WTC11 (cell line): ENCODE measurements at regions not wholly inside any gene's neighbourhood (a gene's known extent, or its start where the extent isn't known, plus 50 kb on each side); places are given as distances from the start of the nearest gene placed in this dataset.

Experiments used
- ATAC-seq: fragments of 200-7000 bp; cut with Tn5 transposase; 2 replicates; pipeline ENCODE4 v1.10.0; 2021; ENCODE audit warnings: mild to moderate bottlenecking, moderate library complexity
- CTCF ChIA-PET: fragments of 300-600 bp; sonication (Branson Sonifier 250); formaldehyde crosslinking; loops from one replicate; lab custom pipeline; 2021; ENCODE audit warnings: antibody characterized with exemption; lab: Charles Lee
- POLR2A ChIA-PET: fragments of 350-600 bp; sonication (Branson Sonifier 250); formaldehyde crosslinking; loops from one replicate; lab custom pipeline; 2021; ENCODE audit warnings: antibody characterized with exemption; lab: Charles Lee
- DNase-seq: peaks from one replicate; pipeline ENCODE4 v3.0.0; 2021; ENCODE audit warnings: low spot score
- H3K27ac Mint-ChIP-seq: 2 replicates; pipeline ENCODE4 v1.8.0; 2021; ENCODE audit warnings: mixed read lengths
- H3K27me3 Mint-ChIP-seq: 2 replicates; pipeline ENCODE4 v1.8.0; 2021; ENCODE audit warnings: low read depth, mild to moderate bottlenecking, moderate library complexity, mixed read lengths
- H3K36me3 Mint-ChIP-seq: 2 replicates; pipeline ENCODE4 v1.8.0; 2021; ENCODE audit warnings: mixed read lengths
- H3K4me1 Mint-ChIP-seq: 2 replicates; pipeline ENCODE4 v1.8.0; 2022; ENCODE audit warnings: mixed read lengths
- H3K4me3 Mint-ChIP-seq: 2 replicates; pipeline ENCODE4 v1.8.0; 2021; ENCODE audit warnings: mild to moderate bottlenecking, moderate library complexity, mixed read lengths
- H3K9me3 Mint-ChIP-seq: 2 replicates; pipeline ENCODE4 v1.8.0; 2021; ENCODE audit warnings: mixed read lengths
- ATF2 ChIP-seq: sonication (generic); formaldehyde crosslinking; IDR thresholded peaks from 2 replicates; pipeline ENCODE4 v1.8.1; 2022; ENCODE audit warnings: low read depth, missing genetic modification reagents, borderline replicate concordance
- ATF3 ChIP-seq: sonication (generic); formaldehyde crosslinking; conservative IDR thresholded peaks from 2 replicates; pipeline ENCODE4 v1.8.1; 2022; ENCODE audit warnings: mild to moderate bottlenecking, missing genetic modification reagents
- CBFB ChIP-seq: sonication (generic); formaldehyde crosslinking; IDR thresholded peaks from 2 replicates; pipeline ENCODE4 v1.8.1; 2022; ENCODE audit warnings: mild to moderate bottlenecking, low read depth, missing genetic modification reagents
- CREM ChIP-seq: sonication (generic); formaldehyde crosslinking; IDR thresholded peaks from 2 replicates; pipeline ENCODE4 v1.8.1; 2022; ENCODE audit warnings: mild to moderate bottlenecking, missing genetic modification reagents, moderate library complexity
- E2F4 ChIP-seq: sonication (generic); formaldehyde crosslinking; IDR thresholded peaks from 2 replicates; pipeline ENCODE4 v1.8.1; 2022; ENCODE audit warnings: low read depth, mild to moderate bottlenecking, moderate library complexity, missing genetic modification reagents, borderline replicate concordance
- EMX1 ChIP-seq: fragments of 250-450 bp; sonication (Bioruptor Pico); IDR thresholded peaks from 2 replicates; pipeline ENCODE4 v1.8.0; 2021; ENCODE audit warnings: mild to moderate bottlenecking
- ESRRA ChIP-seq: sonication (generic); formaldehyde crosslinking; IDR thresholded peaks from 2 replicates; pipeline ENCODE4 v1.8.1; 2022; ENCODE audit warnings: mild to moderate bottlenecking, missing genetic modification reagents, borderline replicate concordance
- FOXJ3 ChIP-seq: sonication (generic); formaldehyde crosslinking; IDR thresholded peaks from 2 replicates; pipeline ENCODE4 v1.9.0; 2021; ENCODE audit warnings: missing genetic modification reagents, mild to moderate bottlenecking, borderline replicate concordance
- FOXP1 ChIP-seq: sonication (generic); formaldehyde crosslinking; IDR thresholded peaks from 2 replicates; pipeline ENCODE4 v1.8.0; 2022; ENCODE audit warnings: missing genetic modification reagents, mild to moderate bottlenecking, moderate library complexity, borderline replicate concordance
- GRHL2 ChIP-seq: fragments of 250-450 bp; sonication (Bioruptor Pico); IDR thresholded peaks from 2 replicates; pipeline ENCODE4 v1.8.0; 2022; ENCODE audit warnings: mild to moderate bottlenecking, moderate library complexity; ENCODE audit not compliant: insufficient replicate concordance, severe bottlenecking
- GTF2I ChIP-seq: fragments of 250-450 bp; sonication (Bioruptor Pico); conservative IDR thresholded peaks from 2 replicates; pipeline ENCODE4 v1.4.0; 2021; ENCODE audit warnings: mild to moderate bottlenecking
- HMGA2 ChIP-seq: fragments of 250-450 bp; sonication (Bioruptor Pico); IDR thresholded peaks from 2 replicates; pipeline ENCODE4 v1.4.0; 2021; ENCODE audit warnings: mild to moderate bottlenecking, moderate library complexity
- JUN ChIP-seq: sonication (generic); formaldehyde crosslinking; IDR thresholded peaks from 2 replicates; pipeline ENCODE4 v1.8.0; 2023; ENCODE audit warnings: mild to moderate bottlenecking, missing genetic modification reagents
- NR3C1 ChIP-seq: sonication (generic); formaldehyde crosslinking; conservative IDR thresholded peaks from 2 replicates; pipeline ENCODE4 v1.8.1; 2023; ENCODE audit warnings: low read depth, mild to moderate bottlenecking, missing genetic modification reagents
- USF1 ChIP-seq: sonication (generic); formaldehyde crosslinking; IDR thresholded peaks from 2 replicates; pipeline ENCODE4 v1.8.0; 2022; ENCODE audit warnings: mild to moderate bottlenecking, missing genetic modification reagents
- ZNF281 ChIP-seq: sonication (generic); formaldehyde crosslinking; IDR thresholded peaks from 2 replicates; pipeline ENCODE4 v1.8.0; 2023; ENCODE audit warnings: mild to moderate bottlenecking, missing genetic modification reagents
- ZNF317 ChIP-seq: sonication (generic); formaldehyde crosslinking; IDR thresholded peaks from 2 replicates; pipeline ENCODE4 v1.8.1; 2023; ENCODE audit warnings: low read depth, mild to moderate bottlenecking, moderate library complexity, missing genetic modification reagents, borderline replicate concordance
- ZNF416 ChIP-seq: fragments of 250-450 bp; sonication (Bioruptor Pico); IDR thresholded peaks from 2 replicates; pipeline ENCODE4 v1.9.0; 2021; ENCODE audit warnings: mild to moderate bottlenecking, inconsistent platforms
- ZNF423 ChIP-seq: fragments of 250-450 bp; sonication (Bioruptor Pico); IDR thresholded peaks from 2 replicates; pipeline ENCODE4 v2.1.2; 2022; ENCODE audit warnings: mild to moderate bottlenecking, moderate library complexity
- TF ChIP-seq, protein P1 (sequence below): sonication (generic); formaldehyde crosslinking; IDR thresholded peaks from 2 replicates; pipeline ENCODE4 v1.8.1; 2022; ENCODE audit warnings: missing genetic modification reagents, borderline replicate concordance
- TF ChIP-seq, protein P2 (sequence below): sonication (generic); formaldehyde crosslinking; IDR thresholded peaks from 2 replicates; pipeline ENCODE4 v1.8.1; 2023; ENCODE audit warnings: mild to moderate bottlenecking, missing genetic modification reagents, moderate library complexity
- TF ChIP-seq, protein P3 (sequence below): sonication (generic); formaldehyde crosslinking; IDR thresholded peaks from 2 replicates; pipeline ENCODE4 v1.8.0; 2022; ENCODE audit warnings: mild to moderate bottlenecking, missing genetic modification reagents

- peaks cover 5% of the 10 kb centered on the region for H3K36me3 Mint-ChIP-seq
- no peaks in the 10 kb centered on the region; the same call in 1 of the 2 replicates for H3K27me3 Mint-ChIP-seq
- ChIA-PET CTCF (no interaction called here), POLR2A (no interaction called here)
- no peak for DNase-seq
- no peak overlapping the region for H3K27ac Mint-ChIP-seq
- no peak for ATAC-seq
- 0 out of 2 replicates have a peak, but pooled peaks cover 3% of the 10 kb centered on the region for H3K4me1 Mint-ChIP-seq
- H3K9me3 Mint-ChIP-seq: peaks cover 11% of the 10 kb centered on the region
- no peak overlapping the region for H3K4me3 Mint-ChIP-seq
- TF ChIP-seq HMGA2 (no peak), ZNF416 (CRISPR knock-in tag) (no peak), ZNF423 (CRISPR knock-in tag) (no peak), EMX1 (no peak), CBFB (CRISPR knock-in tag) (no peak), GTF2I (CRISPR knock-in tag) (no peak), ATF3 (CRISPR knock-in tag) (no peak), ZNF281 (CRISPR knock-in tag) (no peak), ZNF317 (no peak), E2F4 (no peak), NR3C1 (CRISPR knock-in tag) (no peak), CREM (CRISPR knock-in tag) (no peak), ESRRA (no peak), FOXJ3 (CRISPR knock-in tag) (no peak)
- TF ChIP-seq, protein P1, sequence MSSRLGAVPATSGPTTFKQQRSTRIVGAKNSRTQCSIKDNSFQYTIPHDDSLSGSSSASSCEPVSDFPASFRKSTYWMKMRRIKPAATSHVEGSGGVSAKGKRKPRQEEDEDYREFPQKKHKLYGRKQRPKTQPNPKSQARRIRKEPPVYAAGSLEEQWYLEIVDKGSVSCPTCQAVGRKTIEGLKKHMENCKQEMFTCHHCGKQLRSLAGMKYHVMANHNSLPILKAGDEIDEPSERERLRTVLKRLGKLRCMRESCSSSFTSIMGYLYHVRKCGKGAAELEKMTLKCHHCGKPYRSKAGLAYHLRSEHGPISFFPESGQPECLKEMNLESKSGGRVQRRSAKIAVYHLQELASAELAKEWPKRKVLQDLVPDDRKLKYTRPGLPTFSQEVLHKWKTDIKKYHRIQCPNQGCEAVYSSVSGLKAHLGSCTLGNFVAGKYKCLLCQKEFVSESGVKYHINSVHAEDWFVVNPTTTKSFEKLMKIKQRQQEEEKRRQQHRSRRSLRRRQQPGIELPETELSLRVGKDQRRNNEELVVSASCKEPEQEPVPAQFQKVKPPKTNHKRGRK (CRISPR knock-in tag): no peak
- TF ChIP-seq, protein P2, sequence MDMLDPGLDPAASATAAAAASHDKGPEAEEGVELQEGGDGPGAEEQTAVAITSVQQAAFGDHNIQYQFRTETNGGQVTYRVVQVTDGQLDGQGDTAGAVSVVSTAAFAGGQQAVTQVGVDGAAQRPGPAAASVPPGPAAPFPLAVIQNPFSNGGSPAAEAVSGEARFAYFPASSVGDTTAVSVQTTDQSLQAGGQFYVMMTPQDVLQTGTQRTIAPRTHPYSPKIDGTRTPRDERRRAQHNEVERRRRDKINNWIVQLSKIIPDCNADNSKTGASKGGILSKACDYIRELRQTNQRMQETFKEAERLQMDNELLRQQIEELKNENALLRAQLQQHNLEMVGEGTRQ: no peak
Observed at GRCh38 chr4:163245044-163245728, 78.5 kb upstream of the NAF1 start.

GRCh38 chr4:163243297-163243981 lies 76.7 kb upstream of the NAF1 start:
- no peaks in the 10 kb centered on the region; the same call in 1 of the 2 replicates for H3K27me3 Mint-ChIP-seq
- CTCF ChIA-PET: no interaction called here
- H3K9me3 Mint-ChIP-seq: no peaks in the 10 kb centered on the region
- ATAC-seq (no peak), DNase-seq (no peak)
- 0 out of 2 replicates have a peak, but pooled peaks cover 3% of the 10 kb centered on the region for H3K4me1 Mint-ChIP-seq
- POLR2A ChIA-PET: no interaction called here
- H3K4me3 Mint-ChIP-seq: no peak overlapping the region
- no peaks in the 10 kb centered on the region for H3K36me3 Mint-ChIP-seq
- no peak overlapping the region for H3K27ac Mint-ChIP-seq
- TF ChIP-seq ATF2 (CRISPR knock-in tag) (no peak), JUN (no peak), GRHL2 (no peak), ATF3 (CRISPR knock-in tag) (no peak), FOXP1 (CRISPR knock-in tag) (no peak), USF1 (CRISPR knock-in tag) (no peak), CREM (CRISPR knock-in tag) (no peak)
- TF ChIP-seq, protein P3, sequence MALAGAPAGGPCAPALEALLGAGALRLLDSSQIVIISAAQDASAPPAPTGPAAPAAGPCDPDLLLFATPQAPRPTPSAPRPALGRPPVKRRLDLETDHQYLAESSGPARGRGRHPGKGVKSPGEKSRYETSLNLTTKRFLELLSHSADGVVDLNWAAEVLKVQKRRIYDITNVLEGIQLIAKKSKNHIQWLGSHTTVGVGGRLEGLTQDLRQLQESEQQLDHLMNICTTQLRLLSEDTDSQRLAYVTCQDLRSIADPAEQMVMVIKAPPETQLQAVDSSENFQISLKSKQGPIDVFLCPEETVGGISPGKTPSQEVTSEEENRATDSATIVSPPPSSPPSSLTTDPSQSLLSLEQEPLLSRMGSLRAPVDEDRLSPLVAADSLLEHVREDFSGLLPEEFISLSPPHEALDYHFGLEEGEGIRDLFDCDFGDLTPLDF (CRISPR knock-in tag): no peak
